Kidney epithelial cell (primary cell): ENCODE measurements at regions not wholly inside any gene's neighbourhood (a gene's known extent, or its start where the extent isn't known, plus 50 kb on each side); places are given as distances from the start of the nearest gene placed in this dataset.

ENCODE experiments used
- DNase-seq: peaks from one replicate; pipeline ENCODE4 v3.0.0-alpha.2; 2010; ENCODE audit warnings: low read depth
- H3K27me3 ChIP-seq: 2 replicates; pipeline ENCODE4 v1.6.0; 2011; ENCODE audit warnings: low read length; ENCODE audit not compliant: control insufficient read depth, insufficient read depth
- H3K36me3 ChIP-seq: 2 replicates; pipeline ENCODE4 v1.5.1; 2011; ENCODE audit warnings: low read length; ENCODE audit not compliant: control insufficient read depth, insufficient read depth
- H3K4me3 ChIP-seq: 2 replicates; pipeline ENCODE4 v1.5.1; 2011; ENCODE audit warnings: low read depth, mild to moderate bottlenecking, control low read depth, low read length
- TF ChIP-seq, protein P1 (sequence below): IDR thresholded peaks from 2 replicates; pipeline ENCODE4 v1.5.1; 2011; ENCODE audit warnings: mild to moderate bottlenecking, moderate library complexity, low read length, control low read depth, inconsistent platforms; ENCODE audit not compliant: insufficient read depth, poor library complexity, severe bottlenecking

DNA sequence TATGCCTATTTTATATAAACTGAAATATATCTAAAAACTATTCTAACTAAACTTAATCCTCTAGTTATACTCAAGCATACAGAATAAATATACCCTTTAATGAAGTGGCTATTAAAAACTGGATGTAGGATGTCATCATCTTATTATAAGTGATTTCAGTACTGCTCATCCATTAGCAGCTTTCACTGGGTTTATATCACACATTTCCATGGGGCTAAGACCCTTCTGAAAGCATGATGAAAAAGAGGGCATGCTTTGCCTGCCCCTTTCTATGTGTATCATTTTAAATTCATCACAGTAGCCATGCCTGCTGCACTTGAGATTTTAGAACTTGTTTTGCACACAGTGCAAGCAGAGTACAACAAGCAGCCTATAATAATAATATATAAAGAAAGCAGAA is 477.5 kb downstream of the SLITRK6 start:
- Histone ChIP-seq H3K4me3 (no peak overlapping the region), H3K27me3 (no peaks in the 10 kb centered on the region), H3K36me3 (no peaks in the 10 kb centered on the region)
- no peak for DNase-seq
- TF ChIP-seq, protein P1, sequence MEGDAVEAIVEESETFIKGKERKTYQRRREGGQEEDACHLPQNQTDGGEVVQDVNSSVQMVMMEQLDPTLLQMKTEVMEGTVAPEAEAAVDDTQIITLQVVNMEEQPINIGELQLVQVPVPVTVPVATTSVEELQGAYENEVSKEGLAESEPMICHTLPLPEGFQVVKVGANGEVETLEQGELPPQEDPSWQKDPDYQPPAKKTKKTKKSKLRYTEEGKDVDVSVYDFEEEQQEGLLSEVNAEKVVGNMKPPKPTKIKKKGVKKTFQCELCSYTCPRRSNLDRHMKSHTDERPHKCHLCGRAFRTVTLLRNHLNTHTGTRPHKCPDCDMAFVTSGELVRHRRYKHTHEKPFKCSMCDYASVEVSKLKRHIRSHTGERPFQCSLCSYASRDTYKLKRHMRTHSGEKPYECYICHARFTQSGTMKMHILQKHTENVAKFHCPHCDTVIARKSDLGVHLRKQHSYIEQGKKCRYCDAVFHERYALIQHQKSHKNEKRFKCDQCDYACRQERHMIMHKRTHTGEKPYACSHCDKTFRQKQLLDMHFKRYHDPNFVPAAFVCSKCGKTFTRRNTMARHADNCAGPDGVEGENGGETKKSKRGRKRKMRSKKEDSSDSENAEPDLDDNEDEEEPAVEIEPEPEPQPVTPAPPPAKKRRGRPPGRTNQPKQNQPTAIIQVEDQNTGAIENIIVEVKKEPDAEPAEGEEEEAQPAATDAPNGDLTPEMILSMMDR, result no peak

- TF ChIP-seq, protein P1, result no peak
- Histone ChIP-seq H3K27me3 (no peaks in the 10 kb centered on the region), H3K36me3 (no peaks in the 10 kb centered on the region), H3K4me3 (no peak overlapping the region)
- no peak for DNase-seq
Measured at GRCh38 chr13:85317781-85318180, 481.4 kb downstream of the SLITRK6 start.

- DNase-seq, result no peak
- TF ChIP-seq, protein P1, result no peak
- Histone ChIP-seq H3K4me3 (no peak overlapping the region), H3K27me3 (no peaks in the 10 kb centered on the region), H3K36me3 (no peaks in the 10 kb centered on the region)
Measured at GRCh38 chr13:85316506-85317025, 482.7 kb downstream of the SLITRK6 start.

DNA sequence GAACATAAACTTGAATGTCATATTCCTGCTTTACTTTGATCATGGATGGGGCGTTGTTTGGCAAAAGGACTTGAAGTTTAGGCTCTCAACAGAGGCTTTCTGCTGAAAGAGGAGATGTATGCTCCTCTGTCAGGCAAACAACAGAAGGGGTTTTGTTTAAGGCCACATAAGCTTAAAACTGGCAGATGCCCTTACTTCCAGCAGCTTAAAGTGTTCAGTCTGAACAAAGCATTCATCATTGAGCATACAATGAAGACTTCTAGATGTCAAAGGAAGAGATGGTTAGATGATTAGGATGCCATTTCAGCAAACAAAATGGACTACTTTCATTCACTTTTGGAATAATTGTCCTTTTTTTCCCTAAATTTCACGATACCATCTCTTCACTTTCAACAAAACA is 484.5 kb downstream of the SLITRK6 start:
- DNase-seq, result no peak
- Histone ChIP-seq H3K4me3 (no peak overlapping the region), H3K27me3 (no peaks in the 10 kb centered on the region), H3K36me3 (no peaks in the 10 kb centered on the region)
- TF ChIP-seq, protein P1, result no peak

DNA sequence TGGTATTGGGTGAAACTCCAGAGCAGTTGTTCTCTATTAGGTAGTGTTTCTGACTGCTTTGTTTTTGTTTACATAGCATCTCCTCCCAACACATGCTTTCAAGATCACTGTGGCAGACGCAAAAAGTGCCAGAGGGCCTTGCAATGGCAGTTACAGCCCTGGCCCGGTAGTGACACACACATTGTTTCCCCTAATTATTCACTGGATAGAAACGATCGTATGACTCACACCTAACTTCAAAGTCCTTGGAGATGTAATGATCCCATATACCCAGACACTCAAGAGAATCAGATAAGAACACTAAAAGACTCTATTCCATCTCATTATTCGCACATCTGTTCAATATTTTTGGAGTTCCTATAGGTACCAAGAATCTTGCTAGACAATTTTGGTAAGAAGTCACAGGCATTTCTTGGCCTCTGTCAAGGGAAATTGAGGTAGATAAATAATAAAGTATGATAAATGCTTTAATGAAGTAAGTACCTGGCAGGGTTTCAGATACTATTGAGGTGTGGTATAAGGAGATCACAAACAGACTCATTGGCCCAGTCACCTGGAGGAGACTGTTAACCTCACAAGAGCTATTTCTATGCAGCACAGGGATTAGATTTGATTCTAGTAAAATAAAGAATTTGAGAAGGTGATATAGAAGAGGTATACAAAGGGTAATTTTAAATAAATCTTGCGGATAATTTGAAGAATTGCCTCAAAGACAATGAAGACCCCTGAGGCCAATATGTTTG is 485.3 kb downstream of the SLITRK6 start:
- TF ChIP-seq, protein P1, result no peak
- no peak overlapping the region for H3K4me3 ChIP-seq
- H3K27me3 ChIP-seq, result no peaks in the 10 kb centered on the region
- DNase-seq, result peak; percentile 29
- H3K36me3 ChIP-seq, result no peaks in the 10 kb centered on the region

DNA sequence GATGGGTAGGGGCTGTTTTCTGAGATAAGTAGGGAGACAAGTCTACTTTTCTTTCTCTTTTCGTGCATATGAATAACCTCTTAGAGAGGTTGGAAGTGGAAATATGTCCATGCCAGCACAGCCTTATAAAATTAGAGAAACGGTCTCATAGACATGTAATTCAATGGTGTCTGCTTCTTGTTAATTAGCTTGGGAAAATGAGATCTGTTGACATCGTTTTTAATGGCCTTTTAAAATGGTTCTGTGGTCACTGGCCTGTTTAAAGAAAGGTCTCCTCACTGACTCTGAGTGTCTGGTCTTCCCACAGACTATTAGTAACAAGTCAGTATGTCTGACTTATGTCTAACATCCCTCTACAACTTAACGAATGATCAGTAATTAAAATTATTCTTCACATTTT is 487.1 kb downstream of the SLITRK6 start:
- DNase-seq, result no peak
- Histone ChIP-seq H3K36me3 (no peaks in the 10 kb centered on the region), H3K27me3 (no peaks in the 10 kb centered on the region), H3K4me3 (no peak overlapping the region)
- TF ChIP-seq, protein P1, result no peak
